ENCODE measurements at regions not wholly inside any gene's neighbourhood (a gene's known extent, or its start where the extent isn't known, plus 50 kb on each side); places are given as distances from the start of the nearest gene placed in this dataset.

DNA sequence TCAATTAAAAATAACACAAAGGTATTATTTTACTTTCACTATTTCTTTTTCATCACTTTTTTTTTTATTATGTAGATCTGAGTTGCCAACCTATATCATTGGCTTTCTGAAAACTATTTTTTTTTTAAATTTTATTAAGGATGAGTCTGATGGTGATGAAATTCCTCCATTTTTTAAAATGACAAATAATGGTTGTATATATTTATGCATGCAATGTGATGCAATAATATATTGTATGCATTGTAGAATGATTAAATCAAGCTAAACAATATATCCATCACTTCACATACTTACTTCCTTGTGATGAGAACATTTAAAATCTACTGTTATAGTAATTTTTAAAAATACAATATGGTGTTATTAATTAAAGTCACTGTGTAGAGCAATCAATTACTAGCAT is 1081.6 kb downstream of the CNTNAP5 start:
- Histone ChIP-seq H3K27me3 (replicated peaks; ENCODE audit: insufficient read depth, low read depth, low read length, poor library complexity) (no peaks in the 10 kb centered on the region), H3K4me1 (ENCODE audit: insufficient read depth, low read length, poor library complexity, severe bottlenecking) (no peaks in the 10 kb centered on the region), H3K27ac (ENCODE audit: low read depth, low read length, poor library complexity, severe bottlenecking) (no peak overlapping the region), H3K9me3 (ENCODE audit: low read depth, low read length, poor library complexity, severe bottlenecking) (peaks cover 4% of the 10 kb centered on the region), H3K4me3 (ENCODE audit: low read depth, low read length, poor library complexity, severe bottlenecking) (no peak overlapping the region), H3K36me3 (ENCODE audit: insufficient read depth, low read length, poor library complexity, severe bottlenecking) (no peaks in the 10 kb centered on the region)
- no TSS peak for BruUV-seq (replicated peaks)
- DNase-seq (ENCODE audit: low spot score), result no peak
- intact Hi-C loops (cut with micrococcal nuclease; ENCODE audit: unreplicated experiment), result no loop called here
- ChIA-PET POLR2A (ENCODE audit: low non-redundant PET) (no interaction called here), CTCF (no interaction called here)
- TF ChIP-seq, protein P1, sequence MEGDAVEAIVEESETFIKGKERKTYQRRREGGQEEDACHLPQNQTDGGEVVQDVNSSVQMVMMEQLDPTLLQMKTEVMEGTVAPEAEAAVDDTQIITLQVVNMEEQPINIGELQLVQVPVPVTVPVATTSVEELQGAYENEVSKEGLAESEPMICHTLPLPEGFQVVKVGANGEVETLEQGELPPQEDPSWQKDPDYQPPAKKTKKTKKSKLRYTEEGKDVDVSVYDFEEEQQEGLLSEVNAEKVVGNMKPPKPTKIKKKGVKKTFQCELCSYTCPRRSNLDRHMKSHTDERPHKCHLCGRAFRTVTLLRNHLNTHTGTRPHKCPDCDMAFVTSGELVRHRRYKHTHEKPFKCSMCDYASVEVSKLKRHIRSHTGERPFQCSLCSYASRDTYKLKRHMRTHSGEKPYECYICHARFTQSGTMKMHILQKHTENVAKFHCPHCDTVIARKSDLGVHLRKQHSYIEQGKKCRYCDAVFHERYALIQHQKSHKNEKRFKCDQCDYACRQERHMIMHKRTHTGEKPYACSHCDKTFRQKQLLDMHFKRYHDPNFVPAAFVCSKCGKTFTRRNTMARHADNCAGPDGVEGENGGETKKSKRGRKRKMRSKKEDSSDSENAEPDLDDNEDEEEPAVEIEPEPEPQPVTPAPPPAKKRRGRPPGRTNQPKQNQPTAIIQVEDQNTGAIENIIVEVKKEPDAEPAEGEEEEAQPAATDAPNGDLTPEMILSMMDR (conservative IDR thresholded peaks at IDR 0.05; ENCODE audit: low read depth, low read length), result no peak
- TF ChIP-seq EZH2 (IDR thresholded peaks at IDR 0.05; ENCODE audit: borderline replicate concordance, low read depth, low read length, poor library complexity, severe bottlenecking), result no peak

DNA sequence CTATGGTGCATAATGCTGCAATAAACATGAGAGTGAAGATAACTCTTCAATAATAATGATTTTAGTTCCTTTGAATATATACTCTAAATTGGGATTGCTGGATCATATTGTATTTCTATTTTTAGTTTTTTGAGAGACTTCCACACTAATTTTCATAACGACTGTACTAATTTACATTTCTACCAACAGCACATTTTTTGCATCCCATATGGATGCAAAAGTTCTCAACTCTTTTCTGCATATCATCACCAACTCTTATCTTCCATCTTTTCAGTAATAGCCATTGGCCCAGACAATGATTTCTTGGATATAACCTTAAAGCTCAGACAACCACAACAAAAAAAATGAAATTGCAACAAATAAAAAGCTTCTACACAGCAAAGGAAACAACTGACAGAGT is 1082.4 kb downstream of the CNTNAP5 start:
- POLR2A ChIA-PET (ENCODE audit: low non-redundant PET), result no interaction called here
- DNase-seq (ENCODE audit: low spot score), result no peak
- no peaks in the 10 kb centered on the region for H3K27me3 ChIP-seq (replicated peaks; ENCODE audit: insufficient read depth, low read depth, low read length, poor library complexity)
- no peaks in the 10 kb centered on the region for H3K36me3 ChIP-seq (ENCODE audit: insufficient read depth, low read length, poor library complexity, severe bottlenecking)
- no peaks in the 10 kb centered on the region for H3K4me1 ChIP-seq (ENCODE audit: insufficient read depth, low read length, poor library complexity, severe bottlenecking)
- TF ChIP-seq, protein P1 (conservative IDR thresholded peaks at IDR 0.05; ENCODE audit: low read depth, low read length), result no peak
- no peak for TF ChIP-seq EZH2 (IDR thresholded peaks at IDR 0.05; ENCODE audit: borderline replicate concordance, low read depth, low read length, poor library complexity, severe bottlenecking)
- no peak overlapping the region for H3K4me3 ChIP-seq (ENCODE audit: low read depth, low read length, poor library complexity, severe bottlenecking)
- no peak overlapping the region for H3K27ac ChIP-seq (ENCODE audit: low read depth, low read length, poor library complexity, severe bottlenecking)
- BruUV-seq (replicated peaks), result no TSS peak
- intact Hi-C loops (cut with micrococcal nuclease; ENCODE audit: unreplicated experiment), result no loop called here
- H3K9me3 ChIP-seq (ENCODE audit: low read depth, low read length, poor library complexity, severe bottlenecking), result peaks cover 5% of the 10 kb centered on the region
- CTCF ChIA-PET, result no interaction called here

DNA sequence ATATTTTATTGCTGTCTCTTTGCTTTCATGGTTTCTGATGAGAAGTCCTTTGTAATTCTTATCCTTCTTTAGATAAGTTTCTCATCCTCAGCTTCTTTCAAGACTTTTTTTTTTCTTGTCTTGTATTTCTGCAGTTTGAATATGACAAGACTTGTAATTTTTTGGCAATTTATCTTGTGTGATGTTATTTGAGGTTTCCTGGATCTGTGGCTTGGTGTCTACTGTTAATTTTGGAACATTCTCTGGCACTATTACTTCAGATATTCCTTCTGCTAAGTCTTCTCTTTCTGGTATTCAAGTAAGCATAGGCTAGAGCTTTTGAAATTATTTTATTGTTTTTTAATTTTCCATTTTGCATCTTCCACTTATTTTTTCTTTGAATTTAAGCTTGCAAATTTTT is 1083.2 kb downstream of the CNTNAP5 start:
- DNase-seq (ENCODE audit: low spot score), result no peak
- CTCF ChIA-PET, result no interaction called here
- BruUV-seq (replicated peaks), result no TSS peak
- Histone ChIP-seq H3K27ac (ENCODE audit: low read depth, low read length, poor library complexity, severe bottlenecking) (no peak overlapping the region), H3K4me3 (ENCODE audit: low read depth, low read length, poor library complexity, severe bottlenecking) (no peak overlapping the region), H3K4me1 (ENCODE audit: insufficient read depth, low read length, poor library complexity, severe bottlenecking) (no peaks in the 10 kb centered on the region), H3K27me3 (replicated peaks; ENCODE audit: insufficient read depth, low read depth, low read length, poor library complexity) (no peaks in the 10 kb centered on the region), H3K9me3 (ENCODE audit: low read depth, low read length, poor library complexity, severe bottlenecking) (peaks cover 7% of the 10 kb centered on the region), H3K36me3 (ENCODE audit: insufficient read depth, low read length, poor library complexity, severe bottlenecking) (no peaks in the 10 kb centered on the region)
- POLR2A ChIA-PET (ENCODE audit: low non-redundant PET), result no interaction called here
- TF ChIP-seq, protein P1 (conservative IDR thresholded peaks at IDR 0.05; ENCODE audit: low read depth, low read length), result no peak
- TF ChIP-seq EZH2 (IDR thresholded peaks at IDR 0.05; ENCODE audit: borderline replicate concordance, low read depth, low read length, poor library complexity, severe bottlenecking), result no peak
- intact Hi-C loops (cut with micrococcal nuclease; ENCODE audit: unreplicated experiment), result no loop called here
